ENCODE measurements at regions not wholly inside any gene's neighbourhood (a gene's known extent, or its start where the extent isn't known, plus 50 kb on each side); places are given as distances from the start of the nearest gene placed in this dataset.
"Not testable (repeated sequence)": the region's sequence is repeated elsewhere in the genome, so short reads cannot be mapped to it uniquely, and the experiment has no call there.

GRCh38 chr9:40939888-40940209, 188.6 kb downstream of the FOXD4L6 start:
- not testable (repeated sequence) for TF ChIP-seq CTCF, EP300, POLR2A (IDR thresholded peaks at IDR 0.05)

Data from sigmoid colon (tissue), 4 donors.